Esophagus muscularis mucosa (tissue), 3 donors: ENCODE measurements at regions not wholly inside any gene's neighbourhood (a gene's known extent, or its start where the extent isn't known, plus 50 kb on each side); places are given as distances from the start of the nearest gene placed in this dataset.

Experiments
- POLR2A ChIP-seq: fragments of 450-650 bp; IDR thresholded peaks from one replicate; pipeline ENCODE4 v1.6.1; 2017; ENCODE audit warnings: antibody characterized with exemption, moderate library complexity, mild to moderate bottlenecking, low read depth
- TF ChIP-seq, protein P1 (sequence below), 3 experiments: fragments of 200-600 bp in 2 of 3; fragments of 450-650 bp in 1 of 3; sonication (generic) in 2 of 3; IDR thresholded peaks; one replicate each; pipeline ENCODE4 v1.5.1; 2017 to 2019; ENCODE audit warnings: antibody characterized with exemption in 3 of 3, mild to moderate bottlenecking in 2 of 3, moderate library complexity in 1 of 3

DNA sequence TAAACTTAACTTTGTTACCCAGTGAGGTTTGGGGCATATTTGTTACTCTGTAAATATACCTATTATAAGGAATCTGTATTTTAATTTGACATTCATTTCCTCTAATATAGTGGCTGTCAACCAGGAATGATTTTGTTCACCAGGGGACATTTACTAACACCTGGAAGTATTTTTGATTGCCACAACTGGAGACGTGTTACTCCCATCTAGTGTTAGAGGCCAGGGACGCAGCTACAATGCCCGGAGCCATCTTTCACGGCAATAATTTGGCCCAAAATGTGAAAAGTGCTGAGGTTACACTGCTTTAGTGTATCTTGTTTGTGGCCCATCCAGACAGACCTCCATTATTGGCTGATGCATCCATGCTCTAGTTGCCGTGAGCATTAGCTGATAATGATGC, 881.3 kb upstream of the ATXN7L3B start:
- TF ChIP-seq, protein P1, sequence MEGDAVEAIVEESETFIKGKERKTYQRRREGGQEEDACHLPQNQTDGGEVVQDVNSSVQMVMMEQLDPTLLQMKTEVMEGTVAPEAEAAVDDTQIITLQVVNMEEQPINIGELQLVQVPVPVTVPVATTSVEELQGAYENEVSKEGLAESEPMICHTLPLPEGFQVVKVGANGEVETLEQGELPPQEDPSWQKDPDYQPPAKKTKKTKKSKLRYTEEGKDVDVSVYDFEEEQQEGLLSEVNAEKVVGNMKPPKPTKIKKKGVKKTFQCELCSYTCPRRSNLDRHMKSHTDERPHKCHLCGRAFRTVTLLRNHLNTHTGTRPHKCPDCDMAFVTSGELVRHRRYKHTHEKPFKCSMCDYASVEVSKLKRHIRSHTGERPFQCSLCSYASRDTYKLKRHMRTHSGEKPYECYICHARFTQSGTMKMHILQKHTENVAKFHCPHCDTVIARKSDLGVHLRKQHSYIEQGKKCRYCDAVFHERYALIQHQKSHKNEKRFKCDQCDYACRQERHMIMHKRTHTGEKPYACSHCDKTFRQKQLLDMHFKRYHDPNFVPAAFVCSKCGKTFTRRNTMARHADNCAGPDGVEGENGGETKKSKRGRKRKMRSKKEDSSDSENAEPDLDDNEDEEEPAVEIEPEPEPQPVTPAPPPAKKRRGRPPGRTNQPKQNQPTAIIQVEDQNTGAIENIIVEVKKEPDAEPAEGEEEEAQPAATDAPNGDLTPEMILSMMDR (IDR thresholded peaks at IDR 0.05), result no peak
- no peak for TF ChIP-seq POLR2A
